ENCODE measurements at regions not wholly inside any gene's neighbourhood (a gene's known extent, or its start where the extent isn't known, plus 50 kb on each side); places are given as distances from the start of the nearest gene placed in this dataset.

DNA sequence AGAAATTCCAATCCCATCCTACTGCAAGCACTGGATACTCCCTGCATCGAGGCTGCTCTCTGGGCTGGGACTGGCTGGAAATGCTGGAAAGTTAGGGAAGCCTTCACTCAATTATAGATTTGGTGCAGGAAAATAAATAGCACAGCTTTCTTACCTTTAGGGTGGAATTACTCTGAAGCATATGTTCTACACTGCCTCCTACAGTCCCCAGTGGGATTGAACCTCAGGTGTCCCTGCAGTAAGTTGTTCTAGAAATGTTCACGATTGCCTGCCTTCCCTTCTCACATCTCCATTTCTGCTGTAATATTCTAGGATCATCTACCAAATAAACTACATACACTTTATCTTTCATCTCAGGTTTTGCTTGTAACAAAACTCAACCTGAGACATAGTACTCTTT lies 536.7 kb upstream of the LMCD1 start:
- TF ChIP-seq, protein P1, sequence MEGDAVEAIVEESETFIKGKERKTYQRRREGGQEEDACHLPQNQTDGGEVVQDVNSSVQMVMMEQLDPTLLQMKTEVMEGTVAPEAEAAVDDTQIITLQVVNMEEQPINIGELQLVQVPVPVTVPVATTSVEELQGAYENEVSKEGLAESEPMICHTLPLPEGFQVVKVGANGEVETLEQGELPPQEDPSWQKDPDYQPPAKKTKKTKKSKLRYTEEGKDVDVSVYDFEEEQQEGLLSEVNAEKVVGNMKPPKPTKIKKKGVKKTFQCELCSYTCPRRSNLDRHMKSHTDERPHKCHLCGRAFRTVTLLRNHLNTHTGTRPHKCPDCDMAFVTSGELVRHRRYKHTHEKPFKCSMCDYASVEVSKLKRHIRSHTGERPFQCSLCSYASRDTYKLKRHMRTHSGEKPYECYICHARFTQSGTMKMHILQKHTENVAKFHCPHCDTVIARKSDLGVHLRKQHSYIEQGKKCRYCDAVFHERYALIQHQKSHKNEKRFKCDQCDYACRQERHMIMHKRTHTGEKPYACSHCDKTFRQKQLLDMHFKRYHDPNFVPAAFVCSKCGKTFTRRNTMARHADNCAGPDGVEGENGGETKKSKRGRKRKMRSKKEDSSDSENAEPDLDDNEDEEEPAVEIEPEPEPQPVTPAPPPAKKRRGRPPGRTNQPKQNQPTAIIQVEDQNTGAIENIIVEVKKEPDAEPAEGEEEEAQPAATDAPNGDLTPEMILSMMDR (IDR thresholded peaks at IDR 0.05; ENCODE audit: poor library complexity): peak; percentile 12
- TF ChIP-seq EZH2 (IDR thresholded peaks at IDR 0.05; ENCODE audit: borderline replicate concordance): no peak
